Activated CD8-positive, alpha-beta T cell treated with anti-CD3 and anti-CD28 coated beads for 36 hours (primary cell): ENCODE measurements at regions not wholly inside any gene's neighbourhood (a gene's known extent, or its start where the extent isn't known, plus 50 kb on each side); places are given as distances from the start of the nearest gene placed in this dataset.

Experiments used
- ATAC-seq: fragments of 200-7000 bp; cut with Tn5 transposase; one replicate; pipeline ENCODE4 v1.10.0; 2021; ENCODE audit warnings: mild to moderate bottlenecking, moderate library complexity
- CTCF ChIA-PET: fragments of 350-600 bp; sonication (Branson Sonifier 250); formaldehyde crosslinking; loops from one replicate; lab custom pipeline; 2021; ENCODE audit warnings: antibody characterized with exemption; lab: Charles Lee
- POLR2A ChIA-PET: fragments of 350-600 bp; sonication (Branson Sonifier 250); formaldehyde crosslinking; loops from one replicate; lab custom pipeline; 2021; ENCODE audit warnings: antibody characterized with exemption; lab: Charles Lee
- DNase-seq: peaks from one replicate; pipeline ENCODE4 v3.0.0-alpha.2; 2020
- H3K27ac Mint-ChIP-seq: one replicate; pipeline ENCODE4 v1.8.0; 2021; ENCODE audit warnings: mild to moderate bottlenecking, mixed read lengths
- H3K27me3 Mint-ChIP-seq: one replicate; pipeline ENCODE4 v1.8.0; 2021; ENCODE audit warnings: mixed read lengths
- H3K36me3 Mint-ChIP-seq: one replicate; pipeline ENCODE4 v1.8.0; 2021; ENCODE audit warnings: low read depth, mixed read lengths
- H3K4me1 Mint-ChIP-seq: one replicate; pipeline ENCODE4 v1.8.0; 2021; ENCODE audit warnings: low read depth, mixed read lengths
- H3K4me3 Mint-ChIP-seq: one replicate; pipeline ENCODE4 v1.8.0; 2021; ENCODE audit warnings: mild to moderate bottlenecking, moderate library complexity, mixed read lengths
- H3K9me3 Mint-ChIP-seq: one replicate; pipeline ENCODE4 v1.8.0; 2021; ENCODE audit warnings: mixed read lengths
- intact Hi-C: fragments of 100-400 bp; cut with micrococcal nuclease; formaldehyde crosslinking; loops from one replicate; pipeline ENCODE4 v1.10.0; 2022
- TF ChIP-seq, protein P1 (sequence below): fragments of 200-600 bp; IDR thresholded peaks from one replicate; pipeline ENCODE4 v1.8.0; 2022; ENCODE audit warnings: antibody characterized with exemption, mild to moderate bottlenecking

DNA sequence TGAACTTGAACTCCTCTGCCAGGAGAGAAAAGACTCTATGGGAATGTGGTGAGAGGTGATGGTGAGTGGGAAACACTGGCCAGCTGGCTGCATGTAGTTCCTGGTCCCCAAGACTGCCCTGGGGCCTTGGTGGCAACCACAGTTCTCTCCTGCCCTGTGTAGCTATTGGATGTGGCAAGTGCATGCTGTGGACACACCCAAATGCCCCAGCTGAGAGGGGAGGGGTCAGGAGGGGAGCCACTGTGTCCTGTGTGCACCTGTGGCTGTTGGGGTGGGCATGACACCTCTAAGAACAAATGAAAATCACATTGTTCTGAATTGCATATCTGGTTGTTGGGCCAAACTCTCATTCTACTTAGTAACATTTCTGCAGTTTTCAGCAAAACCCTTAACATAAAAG, 409.6 kb downstream of the NSUN3 start:
- no peak overlapping the region for H3K27ac Mint-ChIP-seq
- intact Hi-C loops: no loop called here
- H3K36me3 Mint-ChIP-seq: no peaks in the 10 kb centered on the region
- TF ChIP-seq, protein P1, sequence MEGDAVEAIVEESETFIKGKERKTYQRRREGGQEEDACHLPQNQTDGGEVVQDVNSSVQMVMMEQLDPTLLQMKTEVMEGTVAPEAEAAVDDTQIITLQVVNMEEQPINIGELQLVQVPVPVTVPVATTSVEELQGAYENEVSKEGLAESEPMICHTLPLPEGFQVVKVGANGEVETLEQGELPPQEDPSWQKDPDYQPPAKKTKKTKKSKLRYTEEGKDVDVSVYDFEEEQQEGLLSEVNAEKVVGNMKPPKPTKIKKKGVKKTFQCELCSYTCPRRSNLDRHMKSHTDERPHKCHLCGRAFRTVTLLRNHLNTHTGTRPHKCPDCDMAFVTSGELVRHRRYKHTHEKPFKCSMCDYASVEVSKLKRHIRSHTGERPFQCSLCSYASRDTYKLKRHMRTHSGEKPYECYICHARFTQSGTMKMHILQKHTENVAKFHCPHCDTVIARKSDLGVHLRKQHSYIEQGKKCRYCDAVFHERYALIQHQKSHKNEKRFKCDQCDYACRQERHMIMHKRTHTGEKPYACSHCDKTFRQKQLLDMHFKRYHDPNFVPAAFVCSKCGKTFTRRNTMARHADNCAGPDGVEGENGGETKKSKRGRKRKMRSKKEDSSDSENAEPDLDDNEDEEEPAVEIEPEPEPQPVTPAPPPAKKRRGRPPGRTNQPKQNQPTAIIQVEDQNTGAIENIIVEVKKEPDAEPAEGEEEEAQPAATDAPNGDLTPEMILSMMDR: no peak
- H3K4me1 Mint-ChIP-seq: no peaks in the 10 kb centered on the region
- CTCF ChIA-PET: no interaction called here
- H3K4me3 Mint-ChIP-seq: no peak overlapping the region
- DNase-seq (no peak), ATAC-seq (no peak)
- H3K9me3 Mint-ChIP-seq: peaks cover 3% of the 10 kb centered on the region
- POLR2A ChIA-PET: no interaction called here
- no peaks in the 10 kb centered on the region for H3K27me3 Mint-ChIP-seq

DNA sequence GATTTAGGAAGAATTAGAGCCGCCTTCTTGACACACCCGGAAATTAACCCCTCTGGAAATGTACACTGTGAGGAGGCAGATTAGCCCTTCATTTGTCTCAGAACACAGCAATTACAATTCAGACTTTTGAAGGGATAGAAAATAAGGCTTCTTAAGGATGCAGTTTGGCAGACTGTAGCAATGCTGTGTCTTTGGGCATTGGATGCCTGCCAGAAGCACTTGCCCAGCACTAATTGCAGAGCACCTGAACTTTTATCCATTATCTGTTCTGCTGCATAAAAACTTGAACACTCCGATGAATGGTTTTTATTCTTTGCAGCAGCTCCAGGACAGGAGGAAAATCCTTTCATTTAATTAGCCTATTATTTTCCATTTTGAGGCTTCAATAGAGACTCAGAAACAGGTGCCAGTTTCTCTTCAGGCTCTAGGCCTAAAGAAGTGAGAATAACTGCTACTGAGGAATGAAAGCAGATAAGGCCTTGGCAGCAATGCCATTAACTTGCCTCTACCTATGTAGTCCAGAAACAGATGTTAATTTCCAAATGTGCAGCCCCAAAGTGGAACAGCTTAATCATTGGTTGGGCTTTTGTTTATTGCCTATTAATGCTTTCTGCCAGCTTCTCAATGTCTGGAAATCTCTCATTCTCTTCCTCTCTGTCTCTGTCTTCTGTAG, 418.5 kb downstream of the NSUN3 start:
- intact Hi-C loops: no loop called here
- no peak overlapping the region for H3K27ac Mint-ChIP-seq
- H3K4me3 Mint-ChIP-seq: no peak overlapping the region
- TF ChIP-seq, protein P1: no peak
- DNase-seq (no peak), ATAC-seq (no peak)
- H3K36me3 Mint-ChIP-seq: no peaks in the 10 kb centered on the region
- POLR2A ChIA-PET: no interaction called here
- H3K9me3 Mint-ChIP-seq: peaks cover 3% of the 10 kb centered on the region
- H3K4me1 Mint-ChIP-seq: no peaks in the 10 kb centered on the region
- CTCF ChIA-PET: no interaction called here
- no peaks in the 10 kb centered on the region for H3K27me3 Mint-ChIP-seq

DNA sequence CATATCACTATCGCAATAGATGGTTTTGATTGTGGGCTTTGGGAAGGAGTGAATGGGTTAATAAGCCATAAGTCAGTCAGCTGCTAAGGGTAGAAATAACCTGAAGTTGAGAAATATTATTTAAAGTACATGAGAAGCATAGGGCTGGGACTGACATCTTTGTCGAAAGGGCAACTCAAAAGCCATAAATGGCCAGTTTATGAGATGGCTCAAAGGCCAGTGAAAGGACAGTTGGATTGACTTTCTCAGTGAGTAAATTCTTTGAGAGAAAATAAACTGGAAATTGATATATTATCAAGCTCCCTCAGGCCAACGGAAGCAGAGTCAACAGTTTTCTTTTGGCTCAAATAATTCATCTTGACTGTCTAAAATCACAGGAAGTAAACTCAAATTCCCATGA, 419.8 kb downstream of the NSUN3 start:
- ATAC-seq (no peak), DNase-seq (no peak)
- TF ChIP-seq, protein P1: no peak
- Mint-ChIP-seq H3K36me3 (no peaks in the 10 kb centered on the region), H3K27ac (no peak overlapping the region), H3K4me3 (no peak overlapping the region), H3K9me3 (peaks cover 3% of the 10 kb centered on the region), H3K4me1 (no peaks in the 10 kb centered on the region), H3K27me3 (no peaks in the 10 kb centered on the region)
- ChIA-PET POLR2A (no interaction called here), CTCF (no interaction called here)
- intact Hi-C loops: no loop called here

DNA sequence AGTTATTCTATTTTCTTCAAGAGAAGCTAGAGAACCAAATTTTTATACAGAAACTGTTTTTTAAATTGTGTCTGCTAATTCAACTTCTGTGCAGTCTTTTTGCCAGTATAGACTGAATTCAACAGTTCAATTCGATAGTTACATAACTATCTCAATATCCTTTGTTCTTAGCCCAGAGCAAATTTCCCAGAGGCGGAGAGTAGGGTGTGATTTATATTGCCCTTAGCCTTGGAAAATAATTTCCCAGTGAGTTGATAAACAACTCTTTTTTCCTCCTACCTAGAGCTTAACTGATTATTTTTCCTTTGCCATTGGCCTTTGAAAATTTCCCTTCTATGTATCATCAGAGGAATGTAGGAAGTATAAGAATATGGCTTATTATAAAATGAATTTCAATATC, 420.5 kb downstream of the NSUN3 start:
- intact Hi-C loops: no loop called here
- no peaks in the 10 kb centered on the region for H3K36me3 Mint-ChIP-seq
- ATAC-seq (no peak), DNase-seq (no peak)
- TF ChIP-seq, protein P1: no peak
- CTCF ChIA-PET: no interaction called here
- H3K9me3 Mint-ChIP-seq: peaks cover 3% of the 10 kb centered on the region
- no peak overlapping the region for H3K4me3 Mint-ChIP-seq
- H3K27ac Mint-ChIP-seq: no peak overlapping the region
- no peaks in the 10 kb centered on the region for H3K4me1 Mint-ChIP-seq
- POLR2A ChIA-PET: no interaction called here
- no peaks in the 10 kb centered on the region for H3K27me3 Mint-ChIP-seq

DNA sequence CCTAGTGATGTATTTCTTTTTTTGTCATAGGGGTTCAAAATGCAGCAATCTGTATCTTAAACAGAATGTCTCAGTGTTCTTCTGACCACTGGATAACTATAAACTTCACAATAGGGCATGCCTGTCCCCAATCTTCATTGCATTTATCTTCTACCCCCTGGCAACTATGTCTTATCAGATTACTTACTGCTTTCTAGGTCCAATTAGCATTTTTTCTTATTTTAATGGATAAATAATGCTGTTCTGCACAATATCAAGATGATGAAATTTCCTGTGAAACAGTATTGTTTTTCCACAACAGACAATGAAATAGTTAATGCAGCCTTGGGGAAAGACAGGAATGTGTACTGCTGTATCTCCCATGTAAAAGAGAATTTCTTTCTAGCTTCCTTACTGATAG, 432.1 kb downstream of the NSUN3 start:
- no peaks in the 10 kb centered on the region for H3K27me3 Mint-ChIP-seq
- intact Hi-C loops: no loop called here
- CTCF ChIA-PET: no interaction called here
- H3K4me3 Mint-ChIP-seq: no peak overlapping the region
- H3K27ac Mint-ChIP-seq: no peak overlapping the region
- no peaks in the 10 kb centered on the region for H3K9me3 Mint-ChIP-seq
- POLR2A ChIA-PET: no interaction called here
- H3K36me3 Mint-ChIP-seq: no peaks in the 10 kb centered on the region
- DNase-seq (no peak), ATAC-seq (no peak)
- H3K4me1 Mint-ChIP-seq: no peaks in the 10 kb centered on the region
- TF ChIP-seq, protein P1: no peak
